Peyer's patch (tissue), 4 donors: ENCODE measurements at regions not wholly inside any gene's neighbourhood (a gene's known extent, or its start where the extent isn't known, plus 50 kb on each side); places are given as distances from the start of the nearest gene placed in this dataset.

Experiments used
- POLR2A ChIP-seq, 2 donors: fragments of 450-650 bp; IDR thresholded peaks; one replicate each; pipeline ENCODE4 v1.5.1; 2017; ENCODE audit warnings: antibody characterized with exemption in 2 of 2, mild to moderate bottlenecking in 2 of 2, moderate library complexity in 2 of 2
- TF ChIP-seq, protein P1 (sequence below), 6 experiments: fragments of 450-650 bp in 4 of 6; fragments of 200-600 bp in 2 of 6; sonication (generic) in 1 of 6; IDR thresholded peaks; one replicate each; pipeline ENCODE4 v1.5.1; 2017 to 2019; ENCODE audit warnings: antibody characterized with exemption in 6 of 6, mild to moderate bottlenecking in 3 of 6, moderate library complexity in 1 of 6

DNA sequence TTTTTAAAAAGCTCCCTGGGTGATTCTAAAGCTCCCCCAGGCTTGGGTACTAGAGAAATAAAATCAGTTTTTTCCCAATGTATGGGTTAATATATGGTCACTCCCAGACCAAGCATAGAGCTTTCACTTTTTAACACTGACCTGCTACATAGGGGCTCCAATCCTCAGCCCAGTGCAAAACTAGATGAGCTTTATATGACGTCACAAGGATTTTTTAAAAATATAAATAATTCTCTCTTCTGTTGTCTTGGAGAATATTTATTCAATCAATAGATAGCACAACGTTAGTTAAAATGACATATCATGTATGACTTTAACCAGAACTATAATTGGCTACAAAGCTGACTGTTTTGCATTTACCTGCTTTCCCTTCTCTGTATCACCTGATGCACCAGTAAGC is 137.9 kb upstream of the TMCC3 start:
- TF ChIP-seq POLR2A (IDR thresholded peaks at IDR 0.05) = no peak
- TF ChIP-seq, protein P1, sequence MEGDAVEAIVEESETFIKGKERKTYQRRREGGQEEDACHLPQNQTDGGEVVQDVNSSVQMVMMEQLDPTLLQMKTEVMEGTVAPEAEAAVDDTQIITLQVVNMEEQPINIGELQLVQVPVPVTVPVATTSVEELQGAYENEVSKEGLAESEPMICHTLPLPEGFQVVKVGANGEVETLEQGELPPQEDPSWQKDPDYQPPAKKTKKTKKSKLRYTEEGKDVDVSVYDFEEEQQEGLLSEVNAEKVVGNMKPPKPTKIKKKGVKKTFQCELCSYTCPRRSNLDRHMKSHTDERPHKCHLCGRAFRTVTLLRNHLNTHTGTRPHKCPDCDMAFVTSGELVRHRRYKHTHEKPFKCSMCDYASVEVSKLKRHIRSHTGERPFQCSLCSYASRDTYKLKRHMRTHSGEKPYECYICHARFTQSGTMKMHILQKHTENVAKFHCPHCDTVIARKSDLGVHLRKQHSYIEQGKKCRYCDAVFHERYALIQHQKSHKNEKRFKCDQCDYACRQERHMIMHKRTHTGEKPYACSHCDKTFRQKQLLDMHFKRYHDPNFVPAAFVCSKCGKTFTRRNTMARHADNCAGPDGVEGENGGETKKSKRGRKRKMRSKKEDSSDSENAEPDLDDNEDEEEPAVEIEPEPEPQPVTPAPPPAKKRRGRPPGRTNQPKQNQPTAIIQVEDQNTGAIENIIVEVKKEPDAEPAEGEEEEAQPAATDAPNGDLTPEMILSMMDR (IDR thresholded peaks at IDR 0.05) = no peak
